CD4-positive, CD25-positive, alpha-beta regulatory T cell (primary cell): ENCODE measurements at regions not wholly inside any gene's neighbourhood (a gene's known extent, or its start where the extent isn't known, plus 50 kb on each side); places are given as distances from the start of the nearest gene placed in this dataset.
A peak's percentile ranks its signal among the peaks of the same experiment; 100 is the strongest.

Experiments
- ATAC-seq, 2 donors: fragments of 150-1000 bp; cut with Tn5 transposase; one replicate each; pipeline ENCODE4 v1.10.0; 2021; ENCODE audit warnings: low read depth in 2 of 2, moderate number of reproducible peaks in 2 of 2, moderate library complexity in 1 of 2
- DNase-seq, 3 donors: peaks; one replicate each; pipeline versions ENCODE4 v3.0.0 to v3.0.0-alpha.2; 2012 to 2022; ENCODE audit warnings: mixed read lengths in 1 of 3
- H3K27ac ChIP-seq: one replicate; pipeline ENCODE4 v1.7.0; 2013; ENCODE audit warnings: mild to moderate bottlenecking, low read length; ENCODE audit not compliant: insufficient read depth, poor library complexity, severe bottlenecking
- H3K27me3 ChIP-seq: one replicate; pipeline ENCODE4 v1.7.0; 2013; ENCODE audit warnings: low read length; ENCODE audit not compliant: control insufficient read depth, insufficient read depth
- H3K36me3 ChIP-seq: one replicate; pipeline ENCODE4 v1.7.0; 2013; ENCODE audit warnings: mild to moderate bottlenecking, low read length, moderate library complexity; ENCODE audit not compliant: control insufficient read depth, insufficient read depth
- H3K4me1 ChIP-seq: 2 replicates; pipeline ENCODE4 v1.7.0; 2013; ENCODE audit warnings: mild to moderate bottlenecking, low read length; ENCODE audit not compliant: insufficient read depth, control insufficient read depth, poor library complexity, severe bottlenecking
- H3K4me3 ChIP-seq: one replicate; pipeline ENCODE4 v1.7.0; 2013; ENCODE audit warnings: low read depth, mild to moderate bottlenecking, low read length, moderate library complexity
- H3K9me3 ChIP-seq, 2 experiments: 1 replicate in 1 of 2; 2 replicates in 1 of 2; pipeline ENCODE4 v1.7.0; 2013; ENCODE audit warnings: low read length in 2 of 2, mild to moderate bottlenecking in 1 of 2, moderate library complexity in 1 of 2; ENCODE audit not compliant: control insufficient read depth in 2 of 2
- H3K27ac Mint-ChIP-seq, 3 donors: one replicate each; pipeline ENCODE4 v1.8.0; 2020 to 2022; ENCODE audit warnings: mild to moderate bottlenecking in 3 of 3, mixed read lengths in 3 of 3, moderate library complexity in 2 of 3
- H3K27me3 Mint-ChIP-seq: one replicate; pipeline ENCODE4 v1.8.0; 2022; ENCODE audit warnings: mild to moderate bottlenecking, mixed read lengths
- H3K36me3 Mint-ChIP-seq: one replicate; pipeline ENCODE4 v1.8.0; 2020; ENCODE audit warnings: mixed read lengths
- H3K4me1 Mint-ChIP-seq, 4 donors: one replicate each; pipeline ENCODE4 v1.8.0; 2020 to 2022; ENCODE audit warnings: mixed read lengths in 4 of 4, mild to moderate bottlenecking in 1 of 4
- H3K4me3 Mint-ChIP-seq, 4 donors: one replicate each; pipeline ENCODE4 v1.8.0; 2020 to 2022; ENCODE audit warnings: mild to moderate bottlenecking in 4 of 4, mixed read lengths in 4 of 4, moderate library complexity in 3 of 4
- H3K9me3 Mint-ChIP-seq, 7 donors: one replicate each; pipeline ENCODE4 v1.8.0; 2020 to 2022; ENCODE audit warnings: mixed read lengths in 7 of 7, mild to moderate bottlenecking in 3 of 7, moderate library complexity in 2 of 7

DNA sequence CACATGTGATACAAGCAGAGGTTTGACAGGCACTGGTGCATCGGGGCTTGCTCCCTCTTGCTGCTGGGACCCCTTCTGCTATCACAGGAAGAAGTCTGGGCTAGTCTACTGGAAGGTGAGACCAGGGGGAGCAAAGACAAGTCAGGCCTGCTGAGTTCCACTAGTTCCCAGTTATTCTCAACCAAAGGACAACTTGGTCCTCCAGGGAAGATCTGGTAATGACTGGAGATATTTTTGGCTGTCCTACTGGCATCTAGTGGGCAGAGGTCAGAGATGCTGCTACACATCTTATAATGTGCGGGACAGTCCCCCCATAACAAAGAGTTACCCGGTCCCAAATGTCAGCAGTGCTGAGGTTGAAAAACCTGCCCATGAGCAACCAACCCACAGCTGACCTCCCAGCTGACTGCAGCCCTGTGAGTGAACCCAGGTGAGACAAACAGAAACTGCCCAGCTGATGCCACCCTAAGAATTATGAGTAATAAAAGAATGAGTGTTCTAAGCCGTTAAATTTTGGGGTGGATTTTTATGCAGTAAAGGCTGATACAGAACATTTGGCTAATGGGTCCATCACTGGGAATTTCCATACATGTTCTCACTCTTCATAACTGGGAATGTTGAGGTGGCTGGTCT, 71.6 kb downstream of the NENF start:
- no peaks in the 10 kb centered on the region for H3K4me1 ChIP-seq
- no peak overlapping the region for H3K4me3 Mint-ChIP-seq
- no peaks in the 10 kb centered on the region for H3K9me3 ChIP-seq
- H3K4me3 ChIP-seq = no peak overlapping the region
- H3K27me3 Mint-ChIP-seq = peaks cover 27% of the 10 kb centered on the region
- no peaks in the 10 kb centered on the region for H3K36me3 ChIP-seq
- peaks cover 0 to 2% (median 0%) of the 10 kb centered on the region in 7 donors for H3K9me3 Mint-ChIP-seq
- H3K36me3 Mint-ChIP-seq = no peaks in the 10 kb centered on the region
- no peak overlapping the region for H3K27ac ChIP-seq
- peaks cover 5% of the 10 kb centered on the region for H3K27me3 ChIP-seq
- H3K4me1 Mint-ChIP-seq = no peaks in the 10 kb centered on the region
- ATAC-seq = no peak
- DNase-seq = no peak
- H3K27ac Mint-ChIP-seq = no peak overlapping the region

DNA sequence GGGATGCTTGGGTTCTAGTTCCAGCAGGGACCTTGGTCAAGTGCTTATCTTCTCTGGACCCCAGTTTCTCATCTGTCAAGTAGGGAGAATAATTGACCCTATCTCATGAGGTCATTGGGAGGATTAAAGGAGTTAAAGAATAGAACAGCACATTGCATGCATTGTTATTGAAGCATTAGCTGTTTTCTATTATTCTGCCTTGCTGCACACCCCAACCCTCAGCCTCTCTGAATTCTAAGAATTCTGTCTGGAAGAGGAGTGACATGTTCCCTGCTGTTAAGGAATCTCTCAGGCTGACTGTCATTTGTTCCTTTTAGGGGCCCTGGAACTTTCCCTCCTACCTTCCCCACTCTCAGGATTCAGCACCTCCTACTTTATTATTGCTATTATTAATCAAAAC, 73.9 kb downstream of the NENF start:
- Histone ChIP-seq H3K27me3 (peaks cover 12% of the 10 kb centered on the region), H3K4me3 (no peak overlapping the region), H3K4me1 (no peaks in the 10 kb centered on the region), H3K27ac (no peak overlapping the region), H3K36me3 (no peaks in the 10 kb centered on the region), H3K9me3 (no peaks in the 10 kb centered on the region)
- Mint-ChIP-seq H3K27me3 (peaks cover 37% of the 10 kb centered on the region), H3K9me3 (peaks cover 0 to 2% (median 0%) of the 10 kb centered on the region in 7 donors), H3K4me3 (no peak overlapping the region), H3K4me1 (no peaks in the 10 kb centered on the region), H3K36me3 (no peaks in the 10 kb centered on the region), H3K27ac (no peak overlapping the region)
- DNase-seq = no peak
- no peak for ATAC-seq

DNA sequence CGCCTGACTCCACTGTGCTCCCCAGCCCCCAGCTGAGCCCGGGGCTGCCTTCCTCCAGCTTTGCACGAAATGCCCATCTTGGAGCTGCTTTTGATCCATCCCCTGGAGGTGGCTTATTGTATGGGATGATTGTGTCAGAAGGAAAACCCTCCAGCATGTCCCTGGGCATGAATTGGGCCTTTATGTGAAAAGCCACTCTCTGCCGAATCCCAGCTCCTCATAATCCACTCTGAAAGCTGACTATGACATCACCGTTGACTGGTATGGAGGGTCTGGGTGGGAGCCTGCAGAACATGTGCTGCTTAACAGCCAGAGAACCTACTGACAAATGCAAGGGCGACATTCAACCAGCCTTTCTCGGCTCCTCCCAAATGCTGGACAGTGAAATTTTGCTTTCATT, 74.6 kb downstream of the NENF start:
- Histone ChIP-seq H3K36me3 (no peaks in the 10 kb centered on the region), H3K4me1 (no peaks in the 10 kb centered on the region), H3K4me3 (no peak overlapping the region), H3K27ac (no peak overlapping the region), H3K27me3 (peaks cover 14% of the 10 kb centered on the region), H3K9me3 (no peaks in the 10 kb centered on the region)
- H3K9me3 Mint-ChIP-seq = peaks cover 0 to 2% (median 0%) of the 10 kb centered on the region in 7 donors
- H3K4me1 Mint-ChIP-seq = no peaks in the 10 kb centered on the region
- no peak for DNase-seq
- H3K36me3 Mint-ChIP-seq = no peaks in the 10 kb centered on the region
- H3K27me3 Mint-ChIP-seq = peaks cover 44% of the 10 kb centered on the region
- no peak overlapping the region for H3K27ac Mint-ChIP-seq
- no peak for ATAC-seq
- no peak overlapping the region for H3K4me3 Mint-ChIP-seq

DNA sequence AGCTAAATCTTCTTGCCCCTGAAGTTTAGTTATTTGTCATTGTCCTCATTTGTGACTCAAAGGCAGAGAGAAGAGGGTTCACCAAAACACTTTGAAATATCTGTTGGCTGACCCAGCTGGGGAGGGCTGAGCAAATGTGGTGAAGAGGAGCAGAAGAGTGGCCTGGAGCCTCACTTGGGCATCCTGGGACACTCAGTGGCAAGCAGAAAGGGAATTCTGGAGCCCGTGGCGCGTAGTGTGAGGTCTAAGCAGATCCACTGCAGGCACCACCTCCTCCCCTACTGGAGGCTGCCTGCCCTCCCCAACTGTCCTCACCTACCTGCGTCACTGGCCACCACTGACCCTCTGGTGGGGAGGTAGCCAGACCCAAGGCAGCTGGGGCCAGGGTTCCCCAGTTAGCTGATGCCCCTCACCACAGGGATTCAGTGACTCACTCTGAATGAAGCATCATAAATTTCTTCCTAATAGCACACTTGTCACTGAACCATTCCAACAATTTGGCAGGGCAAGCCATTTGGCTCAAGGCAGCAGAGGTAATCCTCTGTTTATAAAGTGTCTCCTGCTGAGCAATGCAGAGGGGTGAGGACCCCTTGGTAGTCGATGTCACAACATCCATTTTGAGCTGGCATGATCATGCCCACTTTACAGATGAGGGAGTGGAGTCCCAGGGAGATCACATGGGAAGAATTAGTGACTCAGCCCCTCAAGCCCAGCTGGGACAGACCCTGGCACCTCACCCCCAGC, 80.3 kb downstream of the NENF start:
- ATAC-seq (no peak), DNase-seq (no peak)
- Histone ChIP-seq H3K4me3 (no peak overlapping the region), H3K36me3 (no peaks in the 10 kb centered on the region), H3K9me3 (no peaks in the 10 kb centered on the region), H3K27me3 (peaks cover 18% of the 10 kb centered on the region), H3K4me1 (peaks cover 9% of the 10 kb centered on the region), H3K27ac (no peak overlapping the region)
- Mint-ChIP-seq H3K4me3 (no peak overlapping the region), H3K27me3 (peaks cover 77% of the 10 kb centered on the region), H3K4me1 (peaks cover 0 to 16% (median 0%) of the 10 kb centered on the region in 4 donors), H3K36me3 (peaks cover 3% of the 10 kb centered on the region), H3K27ac (peak overlapping the region in 1 of 3 donors; percentile 2), H3K9me3 (peaks cover 0 to 4% (median 0%) of the 10 kb centered on the region in 7 donors)

DNA sequence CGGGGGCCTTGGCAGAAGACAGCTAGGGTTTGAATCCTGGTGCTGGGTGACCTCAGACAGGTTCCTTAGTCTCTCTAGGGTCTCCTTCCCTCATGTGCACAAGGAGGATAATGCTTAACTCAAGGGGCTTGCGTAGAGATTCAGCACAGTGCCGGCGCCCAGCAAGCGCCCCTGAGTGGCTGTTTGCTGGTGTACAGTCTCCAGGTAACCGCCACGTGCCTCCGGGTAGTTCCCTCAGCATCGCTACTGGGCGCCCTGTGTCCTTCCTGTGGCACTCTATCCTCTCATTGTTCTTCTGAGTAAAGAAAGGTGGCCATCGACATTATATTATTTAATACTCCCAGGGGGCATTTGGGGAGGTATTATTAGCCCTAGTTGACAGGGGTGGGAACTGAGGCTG, 80.9 kb downstream of the NENF start:
- Mint-ChIP-seq H3K36me3 (peaks cover 3% of the 10 kb centered on the region), H3K27ac (no peak overlapping the region), H3K9me3 (peaks cover 0 to 4% (median 0%) of the 10 kb centered on the region in 7 donors), H3K4me3 (no peak overlapping the region), H3K27me3 (peaks cover 72% of the 10 kb centered on the region), H3K4me1 (peaks cover 0 to 16% (median 0%) of the 10 kb centered on the region in 4 donors)
- no peaks in the 10 kb centered on the region for H3K9me3 ChIP-seq
- no peak overlapping the region for H3K4me3 ChIP-seq
- peaks cover 9% of the 10 kb centered on the region for H3K4me1 ChIP-seq
- H3K36me3 ChIP-seq = no peaks in the 10 kb centered on the region
- H3K27me3 ChIP-seq = peaks cover 18% of the 10 kb centered on the region
- no peak overlapping the region for H3K27ac ChIP-seq
- DNase-seq (no peak), ATAC-seq (no peak)

DNA sequence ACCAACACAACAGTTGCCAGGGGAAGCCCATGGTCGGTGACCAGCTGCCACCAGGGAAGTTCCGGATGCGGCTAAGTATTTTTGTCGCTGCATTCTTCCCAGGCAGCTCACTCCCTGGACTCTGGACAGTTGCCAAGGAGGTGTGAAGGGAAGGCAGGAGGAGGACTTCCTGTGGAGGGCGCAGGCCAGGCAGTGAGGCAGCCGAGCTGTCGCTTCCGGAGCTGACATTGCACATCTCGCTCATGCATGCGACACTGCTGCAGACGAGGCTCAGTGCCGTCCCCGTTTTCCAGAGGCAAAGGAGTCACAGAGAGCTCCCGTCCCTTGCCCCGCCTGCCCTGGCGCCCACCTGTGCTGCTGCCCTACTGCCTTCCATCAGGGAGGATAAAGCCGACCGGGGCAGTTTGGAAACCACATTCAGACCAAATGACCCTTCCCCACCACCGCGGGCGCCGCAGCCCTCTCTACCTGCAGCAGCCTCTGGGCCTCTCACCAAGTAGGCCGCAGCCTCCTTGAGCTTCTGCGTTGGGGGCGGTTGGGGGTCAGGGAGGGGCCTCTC, 81.4 kb downstream of the NENF start:
- peak overlapping the region in 2 of 4 donors; percentile 29 to 69 for H3K4me3 Mint-ChIP-seq
- H3K27ac ChIP-seq = no peak overlapping the region
- H3K4me3 ChIP-seq = no peak overlapping the region
- peaks cover 0 to 16% (median 0%) of the 10 kb centered on the region in 4 donors for H3K4me1 Mint-ChIP-seq
- H3K27me3 Mint-ChIP-seq = peaks cover 73% of the 10 kb centered on the region
- no peaks in the 10 kb centered on the region for H3K9me3 ChIP-seq
- peaks cover 0 to 4% (median 0%) of the 10 kb centered on the region in 7 donors for H3K9me3 Mint-ChIP-seq
- DNase-seq (peak in 1 of 3 donors; percentile 49), ATAC-seq (peak in 1 of 2 donors; percentile 32)
- H3K36me3 Mint-ChIP-seq = peaks cover 3% of the 10 kb centered on the region
- H3K36me3 ChIP-seq = no peaks in the 10 kb centered on the region
- no peak overlapping the region for H3K27ac Mint-ChIP-seq
- H3K27me3 ChIP-seq = peaks cover 18% of the 10 kb centered on the region
- H3K4me1 ChIP-seq = peaks cover 9% of the 10 kb centered on the region

DNA sequence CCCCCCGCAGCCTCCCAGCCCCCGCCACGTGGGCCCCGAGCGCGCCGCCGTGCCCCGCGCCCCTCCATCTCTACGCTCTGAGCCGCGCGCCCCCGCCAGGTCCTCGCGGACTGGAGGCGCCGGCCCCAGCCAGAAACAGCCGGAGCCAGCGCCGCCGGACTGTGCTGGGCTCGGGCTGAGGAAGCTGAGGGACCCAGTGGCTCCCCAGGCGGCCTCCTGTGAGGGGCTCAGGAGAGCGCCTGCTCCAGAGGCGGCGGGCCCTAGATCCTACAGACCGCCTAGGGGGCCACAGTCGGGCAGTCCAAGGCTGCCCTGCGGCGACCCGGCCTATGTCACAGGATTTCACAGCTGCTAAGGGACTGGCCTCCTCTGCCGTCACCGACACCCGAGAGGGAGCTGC, 82.1 kb downstream of the NENF start:
- Mint-ChIP-seq H3K27me3 (peaks cover 70% of the 10 kb centered on the region), H3K4me1 (peaks cover 0 to 16% (median 0%) of the 10 kb centered on the region in 4 donors), H3K36me3 (peaks cover 3% of the 10 kb centered on the region), H3K9me3 (peaks cover 0 to 4% (median 0%) of the 10 kb centered on the region in 7 donors), H3K4me3 (peak overlapping the region in 1 of 4 donors; percentile 69), H3K27ac (no peak overlapping the region)
- peaks cover 19% of the 10 kb centered on the region for H3K27me3 ChIP-seq
- H3K4me1 ChIP-seq = peaks cover 9% of the 10 kb centered on the region
- DNase-seq (no peak), ATAC-seq (peak in 1 of 2 donors; percentile 35)
- H3K36me3 ChIP-seq = no peaks in the 10 kb centered on the region
- no peaks in the 10 kb centered on the region for H3K9me3 ChIP-seq
- no peak overlapping the region for H3K27ac ChIP-seq
- no peak overlapping the region for H3K4me3 ChIP-seq
